H1 (cell line): ENCODE measurements at regions not wholly inside any gene's neighbourhood (a gene's known extent, or its start where the extent isn't known, plus 50 kb on each side); places are given as distances from the start of the nearest gene placed in this dataset.

Experiments used
- EZH2 ChIP-seq: fragments of 200-600 bp; sonication (generic); IDR thresholded peaks from 2 replicates; pipeline ENCODE4 v1.7.1; 2012; ENCODE audit warnings: low read depth, mild to moderate bottlenecking, moderate library complexity, low read length, inconsistent platforms; ENCODE audit not compliant: severe bottlenecking
- GTF2F1 ChIP-seq: IDR thresholded peaks from 2 replicates; pipeline ENCODE4 v1.6.1; 2012; ENCODE audit warnings: low read depth, low read length, improper control_type of control experiment, borderline replicate concordance
- RXRA ChIP-seq: IDR thresholded peaks from 2 replicates; pipeline ENCODE4 v1.6.1; 2011; ENCODE audit warnings: low read depth, mild to moderate bottlenecking, low read length, moderate library complexity; ENCODE audit not compliant: insufficient read depth
- SP1 ChIP-seq: IDR thresholded peaks from 2 replicates; pipeline ENCODE4 v1.6.1; 2011; ENCODE audit warnings: low read depth, low read length
- TF ChIP-seq, protein P1 (sequence below): IDR thresholded peaks from 2 replicates; pipeline ENCODE4 v1.6.1; 2012; ENCODE audit warnings: low read length, inconsistent platforms

DNA sequence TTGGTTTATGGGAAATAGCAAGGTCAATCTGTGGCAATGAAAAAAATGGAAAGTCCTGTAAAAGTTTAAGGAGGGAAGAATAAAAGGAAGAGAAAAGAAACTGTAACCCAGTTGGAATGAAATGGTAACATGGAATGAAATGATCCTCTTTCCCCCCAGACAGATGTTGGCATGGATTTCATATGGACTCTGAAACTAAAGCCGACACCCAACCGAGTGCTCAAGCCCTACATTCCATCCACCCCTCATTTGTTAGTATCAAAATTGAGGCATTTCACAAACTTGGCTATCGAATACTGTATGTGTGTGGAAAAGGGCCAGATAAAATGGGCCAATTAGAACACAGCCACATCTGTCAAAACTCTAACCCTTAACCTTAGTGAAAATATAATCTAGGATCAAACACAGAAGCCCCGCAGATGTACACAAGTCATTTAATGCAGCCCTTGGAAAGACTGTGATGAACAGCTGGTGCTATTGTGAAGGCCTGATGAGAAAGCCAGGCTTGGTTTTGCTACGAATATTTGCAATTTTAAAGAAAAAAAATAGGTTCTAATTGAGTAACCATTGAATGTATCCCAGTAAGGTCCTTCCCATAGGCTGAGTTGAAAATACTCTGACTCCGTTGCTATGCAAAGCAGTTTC lies 72.6 kb upstream of the RGL1 start (continued):
- TF ChIP-seq SP1 (no peak), EZH2 (no peak), RXRA (no peak), GTF2F1 (no peak)
- TF ChIP-seq, protein P1, sequence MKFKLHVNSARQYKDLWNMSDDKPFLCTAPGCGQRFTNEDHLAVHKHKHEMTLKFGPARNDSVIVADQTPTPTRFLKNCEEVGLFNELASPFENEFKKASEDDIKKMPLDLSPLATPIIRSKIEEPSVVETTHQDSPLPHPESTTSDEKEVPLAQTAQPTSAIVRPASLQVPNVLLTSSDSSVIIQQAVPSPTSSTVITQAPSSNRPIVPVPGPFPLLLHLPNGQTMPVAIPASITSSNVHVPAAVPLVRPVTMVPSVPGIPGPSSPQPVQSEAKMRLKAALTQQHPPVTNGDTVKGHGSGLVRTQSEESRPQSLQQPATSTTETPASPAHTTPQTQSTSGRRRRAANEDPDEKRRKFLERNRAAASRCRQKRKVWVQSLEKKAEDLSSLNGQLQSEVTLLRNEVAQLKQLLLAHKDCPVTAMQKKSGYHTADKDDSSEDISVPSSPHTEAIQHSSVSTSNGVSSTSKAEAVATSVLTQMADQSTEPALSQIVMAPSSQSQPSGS = no peak
